ENCODE measurements at regions not wholly inside any gene's neighbourhood (a gene's known extent, or its start where the extent isn't known, plus 50 kb on each side); places are given as distances from the start of the nearest gene placed in this dataset.
"Not testable (repeated sequence)": the region's sequence is repeated elsewhere in the genome, so short reads cannot be mapped to it uniquely, and the experiment has no call there.

DNA sequence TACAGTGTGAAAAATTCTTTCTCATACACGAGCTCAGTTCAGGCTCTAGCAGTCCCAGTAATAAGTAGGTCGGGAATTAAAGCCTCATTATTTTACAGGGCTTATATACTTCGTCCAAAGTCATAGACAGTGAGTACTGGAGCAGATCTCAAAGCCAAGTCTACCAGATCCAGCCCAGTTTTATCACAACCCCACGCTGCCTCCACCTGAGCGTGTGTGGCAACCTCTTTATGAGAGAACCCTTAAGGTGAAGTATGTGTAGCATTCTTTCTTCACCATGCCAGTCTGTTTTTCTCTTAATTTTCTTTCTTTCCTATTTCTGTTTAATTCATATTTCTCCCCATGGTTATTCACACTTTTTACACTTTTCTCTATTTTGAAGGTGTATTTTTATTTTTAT lies 574.6 kb upstream of the ARPP21 start:
- DNase-seq, result no peak

GRCh38 chr3:35065891-35066290 lies 573.4 kb upstream of the ARPP21 start:
- no peak for DNase-seq

GRCh38 chr3:35067750-35068149 lies 571.6 kb upstream of the ARPP21 start:
- no peak for DNase-seq

DNA sequence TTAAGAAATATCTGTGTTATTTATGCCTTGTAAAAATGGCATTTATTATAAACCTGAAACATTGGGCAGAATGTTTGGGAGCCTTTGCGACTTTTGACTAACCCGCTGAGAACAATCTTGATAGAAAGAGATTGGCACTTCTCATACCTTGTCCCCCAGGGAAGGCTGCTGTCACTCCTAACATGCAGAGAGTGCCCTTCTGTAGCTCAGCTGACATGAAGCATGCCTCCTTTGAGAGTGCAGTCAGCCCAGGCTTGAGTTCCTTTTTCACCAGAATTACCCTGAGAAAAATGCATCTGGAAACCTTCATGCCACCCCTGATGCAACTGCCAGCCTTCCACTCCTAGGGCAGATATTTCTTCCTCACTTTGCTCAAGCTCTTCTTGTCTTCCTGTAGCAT lies 569.2 kb upstream of the ARPP21 start:
- no peak for DNase-seq

DNA sequence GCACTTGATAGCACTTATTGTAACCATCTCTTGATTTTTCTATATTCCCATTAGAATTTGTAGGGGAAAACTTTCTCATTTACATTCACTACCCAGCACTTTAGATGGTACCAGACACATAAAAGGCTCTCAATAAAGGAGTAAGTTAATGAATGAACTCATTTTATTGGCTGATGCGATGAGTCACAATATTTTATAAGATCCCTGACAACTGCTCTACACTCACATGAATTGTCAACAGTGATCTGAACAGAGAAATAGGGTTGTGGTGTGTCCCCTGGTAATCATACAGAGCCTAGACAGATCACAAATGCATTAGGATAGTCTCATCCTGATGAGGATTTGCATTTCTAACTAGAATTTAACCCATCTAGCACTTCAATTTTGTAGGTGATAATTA lies 567.6 kb upstream of the ARPP21 start:
- DNase-seq, result no peak

DNA sequence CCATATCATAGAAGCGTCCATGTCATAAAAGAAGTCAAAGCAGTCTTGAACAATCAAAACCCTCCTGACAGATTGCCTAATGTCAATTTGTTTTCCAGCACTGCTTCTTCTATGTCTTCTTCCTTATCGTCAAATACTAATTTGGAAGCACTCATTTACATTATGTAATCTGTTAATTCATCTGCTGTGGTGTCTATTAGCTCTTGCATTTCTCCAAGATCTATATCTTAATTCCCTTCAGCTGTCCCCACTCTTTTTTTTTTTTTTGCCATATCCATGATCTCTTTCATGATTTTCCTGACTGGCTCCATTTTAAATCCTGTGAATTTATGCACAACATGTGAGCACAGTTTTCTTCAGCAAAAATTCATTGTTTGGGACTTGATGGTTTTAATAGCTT lies 560.5 kb upstream of the ARPP21 start:
- no peak for DNase-seq

DNA sequence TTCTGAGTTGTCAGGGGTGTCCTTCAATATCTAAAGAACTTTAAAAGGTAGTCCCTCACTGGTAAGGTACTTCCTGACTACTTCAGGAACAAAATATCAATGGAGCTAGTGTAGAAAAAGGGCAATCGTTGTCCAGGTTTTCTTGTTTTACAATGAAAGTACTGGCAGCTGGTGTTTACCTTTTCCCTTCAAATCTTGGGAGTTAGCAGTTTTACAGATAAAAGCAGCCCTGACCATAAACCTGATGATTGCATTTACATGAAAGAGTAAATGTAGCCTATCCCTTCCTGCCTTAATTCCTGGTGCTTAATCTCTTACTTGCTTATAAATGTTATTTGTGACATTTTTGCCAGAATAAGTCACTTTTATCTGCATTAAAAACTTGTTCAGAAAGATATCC lies 559.9 kb upstream of the ARPP21 start:
- DNase-seq, result no peak

DNA sequence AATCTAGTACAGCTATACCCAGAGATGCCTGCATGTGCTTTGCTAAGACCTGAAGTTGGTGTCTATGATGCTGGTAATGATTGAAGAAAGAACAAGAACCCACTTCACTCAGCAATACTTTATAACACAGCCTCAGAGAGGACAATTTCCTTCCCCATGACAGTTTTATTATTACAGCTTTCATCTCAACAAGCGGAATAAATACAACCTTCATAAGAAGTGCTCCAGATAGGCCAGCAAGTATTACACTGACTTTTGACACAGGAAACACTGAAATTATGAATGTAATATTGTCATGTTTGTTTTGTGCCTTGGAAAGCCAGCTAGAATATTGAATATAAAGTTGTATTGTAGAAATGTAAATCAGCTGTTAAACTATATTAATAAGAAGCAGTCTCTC lies 557.4 kb upstream of the ARPP21 start:
- DNase-seq, result no peak

DNA sequence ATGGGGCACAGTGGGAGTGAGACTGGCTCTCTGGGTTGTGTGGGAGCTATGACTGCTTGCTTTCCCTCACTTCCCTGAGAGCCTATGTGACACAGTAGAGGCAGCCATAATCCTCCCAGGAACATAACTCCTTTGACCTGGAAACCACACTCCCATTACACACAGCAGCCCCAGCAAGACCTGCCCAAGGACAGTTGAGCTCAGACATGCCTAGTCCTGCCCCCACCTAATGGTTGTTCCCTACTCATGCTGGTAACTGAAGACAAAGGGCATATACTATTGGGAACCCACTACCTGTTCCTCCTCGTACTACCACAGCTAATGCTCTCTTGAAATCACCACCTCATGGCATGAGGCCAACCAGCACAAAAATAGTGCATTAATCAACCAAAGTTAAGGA lies 550.4 kb upstream of the ARPP21 start:
- no peak for DNase-seq

DNA sequence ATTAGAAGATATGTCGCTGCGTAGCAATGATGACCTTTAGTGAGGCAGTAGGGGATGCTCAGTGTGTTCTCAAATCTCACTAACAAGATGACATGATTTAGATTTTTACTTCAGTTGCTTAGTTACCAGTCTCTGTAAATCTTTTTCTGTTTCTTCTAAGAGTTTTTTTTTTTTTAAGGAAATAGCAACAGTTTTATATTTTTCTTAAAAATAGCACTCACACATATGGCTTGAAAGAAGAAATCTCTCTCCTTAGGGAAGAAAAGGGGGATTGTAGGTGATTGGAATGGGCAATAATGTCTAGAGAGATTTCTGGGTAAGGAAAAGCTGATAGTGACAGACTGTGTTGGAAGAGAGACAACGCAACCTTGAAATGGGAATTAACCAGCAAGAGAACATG lies 524.6 kb upstream of the ARPP21 start:
- no peak for DNase-seq

- DNase-seq, result no peak
Observed at GRCh38 chr3:35120026-35120425, 519.3 kb upstream of the ARPP21 start.

- no peak for DNase-seq
Observed at GRCh38 chr3:35137612-35138011, 501.7 kb upstream of the ARPP21 start.

DNA sequence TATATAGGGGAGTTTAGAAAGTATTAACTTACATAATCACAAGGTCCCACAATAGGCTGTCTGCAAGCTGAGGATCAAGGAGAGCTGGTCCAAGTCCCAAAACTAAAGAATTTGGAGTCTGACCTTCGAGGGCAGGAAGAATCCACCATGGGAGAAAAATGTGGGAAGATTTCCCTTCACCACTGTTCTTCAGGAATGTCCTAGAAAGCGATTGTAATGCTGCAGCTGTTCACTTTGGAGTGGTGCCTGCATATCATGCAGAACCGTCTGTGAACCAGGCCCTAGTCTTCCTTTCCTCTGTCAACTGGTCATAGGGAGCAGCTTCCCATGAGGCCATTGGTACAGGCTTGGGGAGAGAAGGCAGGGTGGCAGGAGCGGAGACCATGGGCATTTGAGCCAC lies 497.9 kb upstream of the ARPP21 start:
- no peak for DNase-seq

GRCh38 chr3:35144011-35144410 lies 495.3 kb upstream of the ARPP21 start:
- no peak for DNase-seq

DNA sequence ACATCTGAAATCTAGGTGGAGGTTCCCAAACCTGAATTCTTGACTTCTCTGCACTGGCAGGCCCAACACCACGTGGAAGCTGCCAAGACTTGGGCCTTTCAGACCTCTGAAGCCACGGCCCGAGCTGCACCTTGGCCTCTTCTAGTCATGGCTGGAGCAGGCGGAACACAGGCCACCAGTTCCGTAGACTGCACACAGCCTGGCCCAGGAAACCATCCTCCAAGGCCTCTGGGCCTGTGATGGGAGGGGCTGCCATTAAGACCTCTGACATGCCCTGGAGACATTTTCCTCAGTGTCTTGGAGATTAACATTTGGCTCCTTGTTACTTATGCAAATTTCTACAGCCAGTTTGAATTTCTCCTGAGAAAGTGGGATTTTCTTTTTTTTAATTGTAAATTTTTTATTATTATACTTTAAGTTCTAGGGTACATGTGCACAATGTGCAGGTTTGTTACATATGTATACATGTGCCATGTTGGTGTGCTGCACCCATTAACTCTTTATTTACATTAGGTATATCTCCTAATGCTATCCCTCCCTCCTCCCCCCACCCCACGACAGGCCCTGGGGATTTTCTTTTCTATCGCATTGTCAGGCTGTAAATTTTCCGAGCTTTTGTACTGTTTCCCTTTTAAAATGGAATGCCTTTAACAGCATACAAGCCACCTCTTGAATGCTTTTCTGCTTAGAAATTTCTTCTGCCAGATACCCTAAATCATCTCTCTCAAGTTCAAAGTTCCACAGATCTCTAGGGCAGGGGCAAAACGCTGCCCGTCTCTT lies 492.9 kb upstream of the ARPP21 start:
- DNase-seq, result not testable (repeated sequence)

DNA sequence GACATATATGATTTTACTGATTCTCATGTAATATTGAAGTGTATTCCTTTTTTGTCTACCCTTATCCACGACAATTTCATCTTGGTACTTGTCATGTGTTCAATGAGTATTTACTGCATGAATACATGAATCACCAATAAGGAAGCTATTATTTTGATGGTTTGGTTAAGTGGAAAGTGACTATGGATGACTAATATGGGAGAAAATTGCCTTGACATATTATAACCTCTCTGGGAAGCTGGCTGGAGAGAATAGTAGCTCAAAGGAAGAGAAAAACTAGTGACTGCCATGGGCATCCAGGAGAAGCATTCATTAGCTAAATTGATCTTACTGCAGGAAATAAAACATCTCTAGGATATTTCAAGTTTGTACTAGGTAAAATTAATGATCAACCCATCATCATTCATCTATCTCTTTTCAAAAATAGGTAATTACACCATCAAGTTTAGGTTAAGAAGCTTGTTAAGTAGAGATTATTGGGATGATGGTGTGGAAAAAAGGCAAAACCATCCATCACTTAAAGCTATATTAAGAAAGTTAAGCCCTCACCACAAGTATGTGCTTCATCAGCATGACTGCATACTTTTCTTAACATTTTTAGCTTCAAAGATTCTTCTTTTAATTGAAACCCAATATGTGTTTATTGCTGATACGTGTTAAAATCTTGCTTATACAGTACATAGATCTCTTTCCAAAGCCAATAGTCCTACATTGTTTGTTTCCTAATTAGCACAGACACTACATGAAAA lies 455.2 kb upstream of the ARPP21 start:
- DNase-seq, result no peak

GRCh38 chr3:35184775-35185174 lies 454.6 kb upstream of the ARPP21 start:
- DNase-seq, result no peak

DNA sequence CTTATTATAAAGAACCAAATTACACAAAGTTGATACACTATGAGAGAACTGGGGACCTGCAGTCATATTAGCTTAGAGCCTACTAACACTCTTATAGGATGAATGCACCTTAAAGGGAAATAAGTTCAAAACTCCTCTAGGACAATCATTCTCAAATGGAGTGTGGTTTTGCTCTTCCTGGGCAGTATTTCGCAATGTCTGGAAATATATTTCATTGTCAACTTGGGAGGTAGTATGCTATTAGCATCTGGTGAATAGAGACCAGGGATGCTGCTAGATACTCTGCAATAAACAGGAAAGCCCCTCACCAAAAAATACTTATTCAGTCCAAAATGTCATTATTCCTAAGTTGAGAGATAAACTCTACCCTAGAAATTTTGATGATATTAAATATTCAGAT lies 451.4 kb upstream of the ARPP21 start:
- no peak for DNase-seq

- no peak for DNase-seq
Observed at GRCh38 chr3:35194666-35195065, 444.7 kb upstream of the ARPP21 start.

- no peak for DNase-seq
Observed at GRCh38 chr3:35198857-35199256, 440.5 kb upstream of the ARPP21 start.

DNA sequence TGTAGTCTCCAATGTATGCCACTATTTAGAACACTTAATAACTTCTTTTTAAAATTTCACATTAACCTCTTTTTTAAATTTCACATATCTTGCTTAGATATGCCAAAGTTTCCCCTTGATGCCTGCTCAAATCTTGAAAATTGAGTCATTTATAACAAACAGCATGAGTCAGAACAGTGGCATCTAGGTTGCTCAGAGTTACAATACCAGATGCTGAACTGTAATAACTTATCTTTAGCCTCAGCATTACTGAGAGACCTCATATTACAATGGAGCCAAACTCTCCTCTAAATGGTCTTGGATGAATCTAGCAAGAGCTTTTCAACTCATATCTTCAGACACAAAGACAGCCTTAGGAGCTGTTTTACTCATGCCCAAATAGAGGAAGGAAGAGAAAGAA lies 439.3 kb upstream of the ARPP21 start:
- DNase-seq, result no peak

DNA sequence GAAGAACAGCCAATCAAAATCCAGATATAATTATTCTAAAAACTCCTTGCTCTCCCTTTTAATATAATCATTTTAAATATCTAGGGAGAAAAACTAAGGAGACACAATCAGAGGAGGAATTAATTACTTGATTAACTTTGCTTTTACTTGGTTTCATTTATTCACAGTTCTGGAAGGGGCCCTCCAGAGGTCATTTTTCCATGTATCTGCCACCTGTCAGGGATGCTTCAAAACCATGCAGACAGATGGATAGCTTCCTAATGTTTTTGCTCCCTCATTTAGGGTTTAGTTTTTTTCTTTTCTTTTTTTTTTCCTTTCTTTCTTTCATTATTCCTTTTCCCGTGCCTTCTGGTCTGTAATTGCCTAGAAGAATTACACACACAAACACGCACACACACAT lies 438.1 kb upstream of the ARPP21 start:
- no peak for DNase-seq

GRCh38 chr3:35215525-35216500 lies 423.5 kb upstream of the ARPP21 start:
- DNase-seq, result no peak

All from left hindlimb (tissue), 1 donor.